Erythroblast (primary cell): ENCODE measurements at regions not wholly inside any gene's neighbourhood (a gene's known extent, or its start where the extent isn't known, plus 50 kb on each side); places are given as distances from the start of the nearest gene placed in this dataset.

ENCODE experiments used
- GATA1 ChIP-seq: IDR thresholded peaks from 2 replicates; pipeline ENCODE4 v1.6.1; 2011; ENCODE audit warnings: low read depth, mild to moderate bottlenecking, control low read depth, low read length, moderate library complexity
- POLR2A ChIP-seq: IDR thresholded peaks from 2 replicates; pipeline ENCODE4 v1.6.1; 2011; ENCODE audit warnings: mild to moderate bottlenecking, low read length

- no peak for TF ChIP-seq POLR2A
- no peak for TF ChIP-seq GATA1
Measured at GRCh38 chr12:91817517-91817916, 328.1 kb downstream of the BTG1 start.
